ENCODE measurements at regions not wholly inside any gene's neighbourhood (a gene's known extent, or its start where the extent isn't known, plus 50 kb on each side); places are given as distances from the start of the nearest gene placed in this dataset.

- Histone ChIP-seq H3K27ac (ENCODE audit: low read length) (no peak overlapping the region), H3K4me3 (ENCODE audit: low read length) (no peak overlapping the region), H3K27me3 (ENCODE audit: control insufficient read depth, insufficient read depth, low read length) (no peaks in the 10 kb centered on the region), H3K9me3 (ENCODE audit: control insufficient read depth, insufficient read depth, low read length) (no peaks in the 10 kb centered on the region), H3K36me3 (ENCODE audit: control insufficient read depth, insufficient read depth, low read length) (no peaks in the 10 kb centered on the region; the same call in 1 of the 2 replicates), H3K4me1 (ENCODE audit: control insufficient read depth, insufficient read depth, low read length) (no peaks in the 10 kb centered on the region; the same call in 1 of the 2 replicates)
- DNase-seq (ENCODE audit: low read depth, low spot score) = no peak
- no CpG with 5 or more reads among the region's 9 CpGs for WGBS (ENCODE audit: insufficient coverage, insufficient read length)
These were observed 326.7 kb upstream of the JARID2 start for GRCh38 chr6:14919038-14919670.

- Histone ChIP-seq H3K9me3 (ENCODE audit: control insufficient read depth, insufficient read depth, low read length) (no peaks in the 10 kb centered on the region), H3K36me3 (ENCODE audit: control insufficient read depth, insufficient read depth, low read length) (no peaks in the 10 kb centered on the region; the same call in 1 of the 2 replicates), H3K27ac (ENCODE audit: low read length) (no peak overlapping the region), H3K27me3 (ENCODE audit: control insufficient read depth, insufficient read depth, low read length) (no peaks in the 10 kb centered on the region), H3K4me3 (ENCODE audit: low read length) (no peak overlapping the region), H3K4me1 (ENCODE audit: control insufficient read depth, insufficient read depth, low read length) (peaks cover 2% of the 10 kb centered on the region)
- whole genome bisulfite sequencing (ENCODE audit: insufficient coverage, insufficient read length) = no CpG with 5 or more reads among the region's 2 CpGs
- DNase-seq (ENCODE audit: low read depth, low spot score) = no peak
These were observed 325.6 kb upstream of the JARID2 start for GRCh38 chr6:14920276-14920675.

GRCh38 chr6:14921170-14921569, 324.7 kb upstream of the JARID2 start:
- H3K9me3 ChIP-seq (ENCODE audit: control insufficient read depth, insufficient read depth, low read length) = no peaks in the 10 kb centered on the region
- H3K4me1 ChIP-seq (ENCODE audit: control insufficient read depth, insufficient read depth, low read length) = peaks cover 2% of the 10 kb centered on the region
- WGBS (ENCODE audit: insufficient coverage, insufficient read length) = no CpG with 5 or more reads among the region's 11 CpGs
- H3K4me3 ChIP-seq (ENCODE audit: low read length) = no peak overlapping the region
- H3K27ac ChIP-seq (ENCODE audit: low read length) = no peak overlapping the region
- DNase-seq (ENCODE audit: low read depth, low spot score) = no peak
- no peaks in the 10 kb centered on the region; the same call in 1 of the 2 replicates for H3K36me3 ChIP-seq (ENCODE audit: control insufficient read depth, insufficient read depth, low read length)
- no peaks in the 10 kb centered on the region for H3K27me3 ChIP-seq (ENCODE audit: control insufficient read depth, insufficient read depth, low read length)

GRCh38 chr6:14921878-14922671, 323.8 kb upstream of the JARID2 start:
- no peaks in the 10 kb centered on the region for H3K9me3 ChIP-seq (ENCODE audit: control insufficient read depth, insufficient read depth, low read length)
- no peaks in the 10 kb centered on the region for H3K27me3 ChIP-seq (ENCODE audit: control insufficient read depth, insufficient read depth, low read length)
- no peaks in the 10 kb centered on the region for H3K36me3 ChIP-seq (ENCODE audit: control insufficient read depth, insufficient read depth, low read length)
- no peak overlapping the region for H3K27ac ChIP-seq (ENCODE audit: low read length)
- no peak overlapping the region for H3K4me3 ChIP-seq (ENCODE audit: low read length)
- peaks cover 2% of the 10 kb centered on the region for H3K4me1 ChIP-seq (ENCODE audit: control insufficient read depth, insufficient read depth, low read length)
- DNase-seq (ENCODE audit: low read depth, low spot score) = no peak
- no CpG with 5 or more reads among the region's 15 CpGs for WGBS (ENCODE audit: insufficient coverage, insufficient read length)

GRCh38 chr6:14922706-14923460, 323.0 kb upstream of the JARID2 start:
- Histone ChIP-seq H3K36me3 (ENCODE audit: control insufficient read depth, insufficient read depth, low read length) (no peaks in the 10 kb centered on the region), H3K4me1 (ENCODE audit: control insufficient read depth, insufficient read depth, low read length) (peaks cover 2% of the 10 kb centered on the region), H3K27ac (ENCODE audit: low read length) (no peak overlapping the region), H3K27me3 (ENCODE audit: control insufficient read depth, insufficient read depth, low read length) (no peaks in the 10 kb centered on the region), H3K4me3 (ENCODE audit: low read length) (no peak overlapping the region), H3K9me3 (ENCODE audit: control insufficient read depth, insufficient read depth, low read length) (no peaks in the 10 kb centered on the region)
- DNase-seq (ENCODE audit: low read depth, low spot score) = no peak
- WGBS (ENCODE audit: insufficient coverage, insufficient read length) = no CpG with 5 or more reads among the region's 9 CpGs

GRCh38 chr6:14924126-14925024, 321.5 kb upstream of the JARID2 start:
- Histone ChIP-seq H3K4me1 (ENCODE audit: control insufficient read depth, insufficient read depth, low read length) (peaks cover 2% of the 10 kb centered on the region), H3K27ac (ENCODE audit: low read length) (no peak overlapping the region), H3K4me3 (ENCODE audit: low read length) (no peak overlapping the region), H3K36me3 (ENCODE audit: control insufficient read depth, insufficient read depth, low read length) (no peaks in the 10 kb centered on the region; the same call in 1 of the 2 replicates), H3K9me3 (ENCODE audit: control insufficient read depth, insufficient read depth, low read length) (no peaks in the 10 kb centered on the region), H3K27me3 (ENCODE audit: control insufficient read depth, insufficient read depth, low read length) (no peaks in the 10 kb centered on the region)
- DNase-seq (ENCODE audit: low read depth, low spot score) = peak; percentile 20
- no CpG with 5 or more reads among the region's 14 CpGs for WGBS (ENCODE audit: insufficient coverage, insufficient read length)

- no peaks in the 10 kb centered on the region for H3K27me3 ChIP-seq (ENCODE audit: control insufficient read depth, insufficient read depth, low read length)
- H3K36me3 ChIP-seq (ENCODE audit: control insufficient read depth, insufficient read depth, low read length) = no peaks in the 10 kb centered on the region; the same call in 1 of the 2 replicates
- H3K4me1 ChIP-seq (ENCODE audit: control insufficient read depth, insufficient read depth, low read length) = peaks cover 2% of the 10 kb centered on the region
- no peak for DNase-seq (ENCODE audit: low read depth, low spot score)
- no peak overlapping the region for H3K4me3 ChIP-seq (ENCODE audit: low read length)
- no peak overlapping the region for H3K27ac ChIP-seq (ENCODE audit: low read length)
- WGBS (ENCODE audit: insufficient coverage, insufficient read length) = no CpG with 5 or more reads among the region's 5 CpGs
- no peaks in the 10 kb centered on the region for H3K9me3 ChIP-seq (ENCODE audit: control insufficient read depth, insufficient read depth, low read length)
These were observed 320.7 kb upstream of the JARID2 start for GRCh38 chr6:14925025-14925698.

- no CpG with 5 or more reads among the region's 3 CpGs for WGBS (ENCODE audit: insufficient coverage, insufficient read length)
- no peak for DNase-seq (ENCODE audit: low read depth, low spot score)
- Histone ChIP-seq H3K27me3 (ENCODE audit: control insufficient read depth, insufficient read depth, low read length) (no peaks in the 10 kb centered on the region), H3K36me3 (ENCODE audit: control insufficient read depth, insufficient read depth, low read length) (no peaks in the 10 kb centered on the region; the same call in 1 of the 2 replicates), H3K4me3 (ENCODE audit: low read length) (no peak overlapping the region), H3K4me1 (ENCODE audit: control insufficient read depth, insufficient read depth, low read length) (peaks cover 2% of the 10 kb centered on the region), H3K9me3 (ENCODE audit: control insufficient read depth, insufficient read depth, low read length) (no peaks in the 10 kb centered on the region), H3K27ac (ENCODE audit: low read length) (no peak overlapping the region)
These were observed 320.2 kb upstream of the JARID2 start for GRCh38 chr6:14925699-14926026.

- no CpG with 5 or more reads among the region's 7 CpGs for WGBS (ENCODE audit: insufficient coverage, insufficient read length)
- Histone ChIP-seq H3K36me3 (ENCODE audit: control insufficient read depth, insufficient read depth, low read length) (no peaks in the 10 kb centered on the region; the same call in 1 of the 2 replicates), H3K4me1 (ENCODE audit: control insufficient read depth, insufficient read depth, low read length) (peaks cover 2% of the 10 kb centered on the region), H3K9me3 (ENCODE audit: control insufficient read depth, insufficient read depth, low read length) (no peaks in the 10 kb centered on the region), H3K27me3 (ENCODE audit: control insufficient read depth, insufficient read depth, low read length) (no peaks in the 10 kb centered on the region), H3K27ac (ENCODE audit: low read length) (no peak overlapping the region), H3K4me3 (ENCODE audit: low read length) (no peak overlapping the region)
- DNase-seq (ENCODE audit: low read depth, low spot score) = no peak
These were observed 318.5 kb upstream of the JARID2 start for GRCh38 chr6:14927398-14927797.
